ENCODE measurements at regions not wholly inside any gene's neighbourhood (a gene's known extent, or its start where the extent isn't known, plus 50 kb on each side); places are given as distances from the start of the nearest gene placed in this dataset.

- DNase-seq = no peak
These were observed 96.2 kb upstream of the ATP6AP2 start for GRCh38 chrX:40484408-40485091.

- no peak for DNase-seq
These were observed 97.3 kb upstream of the ATP6AP2 start for GRCh38 chrX:40483502-40483901.

GRCh38 chrX:40479777-40480318, 100.9 kb upstream of the ATP6AP2 start:
- DNase-seq = no peak

- no peak for DNase-seq
These were observed 102.2 kb upstream of the ATP6AP2 start for GRCh38 chrX:40478474-40479065.

- DNase-seq = no peak
These were observed 103.8 kb upstream of the ATP6AP2 start for GRCh38 chrX:40476958-40477357.

GRCh38 chrX:40474645-40475044, 106.1 kb upstream of the ATP6AP2 start:
- no peak for DNase-seq

GRCh38 chrX:40474205-40474626, 106.6 kb upstream of the ATP6AP2 start:
- DNase-seq = no peak

GRCh38 chrX:40473460-40474204, 107.1 kb upstream of the ATP6AP2 start:
- DNase-seq = no peak

- peak; percentile 43 for DNase-seq
These were observed 108.7 kb upstream of the ATP6AP2 start for GRCh38 chrX:40471965-40472648.

GRCh38 chrX:40470830-40471429, 109.8 kb upstream of the ATP6AP2 start:
- no peak for DNase-seq

- DNase-seq = no peak
These were observed 111.5 kb upstream of the ATP6AP2 start for GRCh38 chrX:40469316-40469715.

GRCh38 chrX:40468033-40468846, 112.5 kb upstream of the ATP6AP2 start:
- peak; percentile 50 for DNase-seq

GRCh38 chrX:40467454-40467853, 113.3 kb upstream of the ATP6AP2 start:
- DNase-seq = no peak

- DNase-seq = no peak
These were observed 114.8 kb upstream of the ATP6AP2 start for GRCh38 chrX:40465735-40466551.

GRCh38 chrX:40462795-40463194, 118.0 kb upstream of the ATP6AP2 start:
- no peak for DNase-seq

GRCh38 chrX:40460926-40461325, 119.8 kb upstream of the ATP6AP2 start:
- DNase-seq = no peak

GRCh38 chrX:40459571-40460158, 121.1 kb upstream of the ATP6AP2 start:
- no peak for DNase-seq

GRCh38 chrX:40457406-40457805, 123.4 kb upstream of the ATP6AP2 start:
- DNase-seq = no peak

GRCh38 chrX:40452031-40452430, 128.7 kb upstream of the ATP6AP2 start:
- DNase-seq = no peak

GRCh38 chrX:40449956-40450706, 130.6 kb upstream of the ATP6AP2 start:
- DNase-seq = no peak
